SK-N-SH treated with all-trans-retinoic acid at 6 μM for 48 hours (cell line): ENCODE measurements at regions not wholly inside any gene's neighbourhood (a gene's known extent, or its start where the extent isn't known, plus 50 kb on each side); places are given as distances from the start of the nearest gene placed in this dataset.
A peak's percentile ranks its signal among the peaks of the same experiment; 100 is the strongest.

ENCODE experiments used
- ATAC-seq: fragments of 200-7000 bp; cut with Tn5 transposase; 3 replicates; pipeline ENCODE4 v1.9.1; 2020; ENCODE audit warnings: mild to moderate bottlenecking, moderate library complexity
- ARNTL ChIP-seq: fragments of 450-650 bp; formaldehyde crosslinking; IDR thresholded peaks from 2 replicates; pipeline ENCODE4 v1.5.0; 2020; ENCODE audit warnings: low read depth, mild to moderate bottlenecking, moderate library complexity, borderline replicate concordance
- BACH2 ChIP-seq: fragments of 250-450 bp; sonication (Bioruptor Pico); IDR thresholded peaks from 2 replicates; pipeline ENCODE4 v1.9.0; 2021; ENCODE audit warnings: mild to moderate bottlenecking, borderline replicate concordance
- CREB5 ChIP-seq: fragments of 250-450 bp; sonication (Bioruptor Pico); IDR thresholded peaks from 2 replicates; pipeline ENCODE4 v1.5.1; 2020; ENCODE audit warnings: low read depth, mild to moderate bottlenecking, moderate library complexity
- CSDC2 ChIP-seq: fragments of 250-450 bp; sonication (Bioruptor Pico); IDR thresholded peaks from 2 replicates; pipeline ENCODE4 v1.5.0; 2020; ENCODE audit warnings: mild to moderate bottlenecking, moderate library complexity
- CSRNP3 ChIP-seq: fragments of 250-450 bp; sonication (Bioruptor Pico); IDR thresholded peaks from 2 replicates; pipeline ENCODE4 v1.5.1; 2021; ENCODE audit warnings: mild to moderate bottlenecking, moderate library complexity
- ESRRG ChIP-seq: fragments of 250-450 bp; sonication (Bioruptor Pico); IDR thresholded peaks from 2 replicates; pipeline ENCODE4 v1.6.1; 2021; ENCODE audit warnings: mild to moderate bottlenecking
- GLIS3 ChIP-seq: fragments of 250-450 bp; sonication (Bioruptor Pico); IDR thresholded peaks from 2 replicates; pipeline ENCODE4 v1.5.0; 2020; ENCODE audit warnings: mild to moderate bottlenecking, moderate library complexity
- ISL1 ChIP-seq: fragments of 250-450 bp; sonication (Bioruptor Pico); IDR thresholded peaks from 2 replicates; pipeline ENCODE4 v2.1.2; 2022; ENCODE audit warnings: mild to moderate bottlenecking, moderate library complexity
- OSR1 ChIP-seq: fragments of 250-450 bp; sonication (Bioruptor Pico); IDR thresholded peaks from 2 replicates; pipeline ENCODE4 v1.8.0; 2022; ENCODE audit warnings: moderate library complexity, mild to moderate bottlenecking, inconsistent platforms
- PATZ1 ChIP-seq: fragments of 250-450 bp; sonication (Bioruptor Pico); IDR thresholded peaks from 2 replicates; pipeline ENCODE4 v1.8.0; 2020; ENCODE audit warnings: mild to moderate bottlenecking, moderate library complexity, borderline replicate concordance
- PPARA ChIP-seq: fragments of 250-450 bp; sonication (Bioruptor Pico); IDR thresholded peaks from 2 replicates; pipeline ENCODE4 v1.5.0; 2020; ENCODE audit warnings: mild to moderate bottlenecking, borderline replicate concordance
- RARB ChIP-seq: fragments of 250-450 bp; sonication (Bioruptor Pico); IDR thresholded peaks from 2 replicates; pipeline ENCODE4 v1.8.0; 2021; ENCODE audit warnings: mild to moderate bottlenecking, moderate library complexity
- SNAI2 ChIP-seq: fragments of 250-450 bp; sonication (Bioruptor Pico); IDR thresholded peaks from 2 replicates; pipeline ENCODE4 v1.5.0; 2020; ENCODE audit warnings: mild to moderate bottlenecking, moderate library complexity
- TCF4 ChIP-seq: fragments of 250-450 bp; sonication (Bioruptor Pico); IDR thresholded peaks from 2 replicates; pipeline ENCODE4 v1.8.0; 2021; ENCODE audit warnings: mild to moderate bottlenecking, moderate library complexity, borderline replicate concordance
- TOX ChIP-seq: fragments of 250-450 bp; sonication (Bioruptor Pico); IDR thresholded peaks from 2 replicates; pipeline ENCODE4 v1.8.0; 2021; ENCODE audit warnings: mild to moderate bottlenecking, moderate library complexity, borderline replicate concordance
- ZC3H10 ChIP-seq: fragments of 250-450 bp; sonication (Bioruptor Pico); IDR thresholded peaks from 2 replicates; pipeline ENCODE4 v1.5.1; 2021; ENCODE audit warnings: mild to moderate bottlenecking, moderate library complexity
- ZFP3 ChIP-seq: fragments of 250-450 bp; sonication (Bioruptor Pico); IDR thresholded peaks from 2 replicates; pipeline ENCODE4 v1.5.0; 2020; ENCODE audit warnings: mild to moderate bottlenecking, moderate library complexity
- ZFP30 ChIP-seq: fragments of 450-650 bp; formaldehyde crosslinking; IDR thresholded peaks from 2 replicates; pipeline ENCODE4 v1.5.0; 2022; ENCODE audit warnings: mild to moderate bottlenecking, moderate library complexity
- ZNF565 ChIP-seq: fragments of 450-650 bp; formaldehyde crosslinking; conservative IDR thresholded peaks from 2 replicates; pipeline ENCODE4 v1.5.0; 2020; ENCODE audit warnings: low read depth, mild to moderate bottlenecking, moderate library complexity
- ZNF70 ChIP-seq: fragments of 450-650 bp; formaldehyde crosslinking; IDR thresholded peaks from 2 replicates; pipeline ENCODE4 v1.5.0; 2020; ENCODE audit warnings: mild to moderate bottlenecking, moderate library complexity
- TF ChIP-seq, protein P1 (sequence below): fragments of 250-450 bp; sonication (Bioruptor Pico); IDR thresholded peaks from 2 replicates; pipeline ENCODE4 v1.8.0; 2021; ENCODE audit warnings: low read depth, mild to moderate bottlenecking, moderate library complexity, borderline replicate concordance
- TF ChIP-seq, protein P2 (sequence below): fragments of 250-450 bp; sonication (Bioruptor Pico); IDR thresholded peaks from 2 replicates; pipeline ENCODE4 v1.5.0; 2020; ENCODE audit warnings: mild to moderate bottlenecking, moderate library complexity

GRCh38 chr2:22110244-22110651 is 986.5 kb downstream of the TDRD15 start:
- ATAC-seq: peak; percentile 57; the same call in 1 of the 3 replicates

GRCh38 chr2:22124003-22124402 is 1000.2 kb downstream of the TDRD15 start:
- no peak for TF ChIP-seq ZFP30
- TF ChIP-seq OSR1: no peak
- TF ChIP-seq ZFP3 (CRISPR knock-in tag): no peak
- no peak for TF ChIP-seq PATZ1 (CRISPR knock-in tag)
- TF ChIP-seq ARNTL: no peak
- no peak for TF ChIP-seq CSRNP3 (CRISPR knock-in tag)
- no peak for TF ChIP-seq CSDC2 (CRISPR knock-in tag)
- TF ChIP-seq TCF4 (CRISPR knock-in tag): no peak
- no peak for TF ChIP-seq CREB5 (CRISPR knock-in tag)
- TF ChIP-seq ZC3H10 (CRISPR knock-in tag): no peak
- TF ChIP-seq PPARA: no peak
- TF ChIP-seq, protein P1, sequence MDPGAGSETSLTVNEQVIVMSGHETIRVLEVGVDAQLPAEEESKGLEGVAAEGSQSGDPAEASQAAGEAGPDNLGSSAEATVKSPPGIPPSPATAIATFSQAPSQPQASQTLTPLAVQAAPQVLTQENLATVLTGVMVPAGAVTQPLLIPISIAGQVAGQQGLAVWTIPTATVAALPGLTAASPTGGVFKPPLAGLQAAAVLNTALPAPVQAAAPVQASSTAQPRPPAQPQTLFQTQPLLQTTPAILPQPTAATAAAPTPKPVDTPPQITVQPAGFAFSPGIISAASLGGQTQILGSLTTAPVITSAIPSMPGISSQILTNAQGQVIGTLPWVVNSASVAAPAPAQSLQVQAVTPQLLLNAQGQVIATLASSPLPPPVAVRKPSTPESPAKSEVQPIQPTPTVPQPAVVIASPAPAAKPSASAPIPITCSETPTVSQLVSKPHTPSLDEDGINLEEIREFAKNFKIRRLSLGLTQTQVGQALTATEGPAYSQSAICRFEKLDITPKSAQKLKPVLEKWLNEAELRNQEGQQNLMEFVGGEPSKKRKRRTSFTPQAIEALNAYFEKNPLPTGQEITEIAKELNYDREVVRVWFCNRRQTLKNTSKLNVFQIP (CRISPR knock-in tag): no peak
- no peak for TF ChIP-seq ISL1 (CRISPR knock-in tag)
- ATAC-seq: no peak

More at GRCh38 chr2:22110244-22110651, 986.5 kb downstream of the TDRD15 start:
- TF ChIP-seq PPARA: peak; percentile 88; the same call in 1 of the 2 replicates
- TF ChIP-seq, protein P1 (CRISPR knock-in tag): no peak; the same call in 1 of the 2 replicates
- peak; percentile 75 for TF ChIP-seq CSRNP3 (CRISPR knock-in tag)
- TF ChIP-seq TOX (CRISPR knock-in tag): no peak
- TF ChIP-seq ZNF70 (CRISPR knock-in tag): peak; percentile 66
- TF ChIP-seq ESRRG (CRISPR knock-in tag): no peak
- TF ChIP-seq, protein P2, sequence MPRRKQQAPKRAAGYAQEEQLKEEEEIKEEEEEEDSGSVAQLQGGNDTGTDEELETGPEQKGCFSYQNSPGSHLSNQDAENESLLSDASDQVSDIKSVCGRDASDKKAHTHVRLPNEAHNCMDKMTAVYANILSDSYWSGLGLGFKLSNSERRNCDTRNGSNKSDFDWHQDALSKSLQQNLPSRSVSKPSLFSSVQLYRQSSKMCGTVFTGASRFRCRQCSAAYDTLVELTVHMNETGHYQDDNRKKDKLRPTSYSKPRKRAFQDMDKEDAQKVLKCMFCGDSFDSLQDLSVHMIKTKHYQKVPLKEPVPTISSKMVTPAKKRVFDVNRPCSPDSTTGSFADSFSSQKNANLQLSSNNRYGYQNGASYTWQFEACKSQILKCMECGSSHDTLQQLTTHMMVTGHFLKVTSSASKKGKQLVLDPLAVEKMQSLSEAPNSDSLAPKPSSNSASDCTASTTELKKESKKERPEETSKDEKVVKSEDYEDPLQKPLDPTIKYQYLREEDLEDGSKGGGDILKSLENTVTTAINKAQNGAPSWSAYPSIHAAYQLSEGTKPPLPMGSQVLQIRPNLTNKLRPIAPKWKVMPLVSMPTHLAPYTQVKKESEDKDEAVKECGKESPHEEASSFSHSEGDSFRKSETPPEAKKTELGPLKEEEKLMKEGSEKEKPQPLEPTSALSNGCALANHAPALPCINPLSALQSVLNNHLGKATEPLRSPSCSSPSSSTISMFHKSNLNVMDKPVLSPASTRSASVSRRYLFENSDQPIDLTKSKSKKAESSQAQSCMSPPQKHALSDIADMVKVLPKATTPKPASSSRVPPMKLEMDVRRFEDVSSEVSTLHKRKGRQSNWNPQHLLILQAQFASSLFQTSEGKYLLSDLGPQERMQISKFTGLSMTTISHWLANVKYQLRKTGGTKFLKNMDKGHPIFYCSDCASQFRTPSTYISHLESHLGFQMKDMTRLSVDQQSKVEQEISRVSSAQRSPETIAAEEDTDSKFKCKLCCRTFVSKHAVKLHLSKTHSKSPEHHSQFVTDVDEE (CRISPR knock-in tag): peak; percentile 99
- no peak for TF ChIP-seq ZFP3 (CRISPR knock-in tag)
- TF ChIP-seq ARNTL: no peak
- no peak for TF ChIP-seq CSDC2 (CRISPR knock-in tag)
- TF ChIP-seq SNAI2 (CRISPR knock-in tag): peak; percentile 78
- TF ChIP-seq OSR1: no peak
- TF ChIP-seq GLIS3 (CRISPR knock-in tag): peak; percentile 78; the same call in 1 of the 2 replicates
- TF ChIP-seq ISL1 (CRISPR knock-in tag): peak; percentile 52; the same call in 1 of the 2 replicates
- no peak; the same call in 1 of the 2 replicates for TF ChIP-seq ZNF565 (CRISPR knock-in tag)
- no peak for TF ChIP-seq ZC3H10 (CRISPR knock-in tag)
- peak; percentile 89 for TF ChIP-seq BACH2 (CRISPR knock-in tag)
- TF ChIP-seq ZFP30: peak; percentile 37; the same call in 1 of the 2 replicates
- TF ChIP-seq RARB (CRISPR knock-in tag): no peak
- TF ChIP-seq TCF4 (CRISPR knock-in tag): peak; percentile 97
